Osteoblast (primary cell): ENCODE measurements at regions not wholly inside any gene's neighbourhood (a gene's known extent, or its start where the extent isn't known, plus 50 kb on each side); places are given as distances from the start of the nearest gene placed in this dataset.

Experiments used
- DNase-seq: peaks from one replicate; pipeline ENCODE4 v3.0.0; 2011; ENCODE audit warnings: low spot score, mixed read lengths; ENCODE audit not compliant: insufficient read length; ENCODE audit errors: missing footprints
- H2AFZ ChIP-seq: 2 replicates; pipeline ENCODE4 v1.6.0; 2011; ENCODE audit warnings: mild to moderate bottlenecking, low read length
- H3K27ac ChIP-seq: 2 replicates; pipeline ENCODE4 v1.5.1; 2011; ENCODE audit warnings: mild to moderate bottlenecking, low read depth, low read length, moderate library complexity
- H3K27me3 ChIP-seq: 2 replicates; pipeline ENCODE4 v1.6.0; 2012; ENCODE audit warnings: mild to moderate bottlenecking, control low read depth, inconsistent platforms, low read length, moderate library complexity; ENCODE audit not compliant: insufficient read depth
- H3K36me3 ChIP-seq: 2 replicates; pipeline ENCODE4 v1.5.1; 2011; ENCODE audit warnings: mild to moderate bottlenecking, low read length, control low read depth, moderate library complexity; ENCODE audit not compliant: insufficient read depth
- H3K4me1 ChIP-seq: 2 replicates; pipeline ENCODE4 v1.5.1; 2011; ENCODE audit warnings: mild to moderate bottlenecking, low read length, control low read depth, moderate library complexity; ENCODE audit not compliant: insufficient read depth
- H3K4me2 ChIP-seq: 2 replicates; pipeline ENCODE4 v1.6.0; 2011; ENCODE audit warnings: mild to moderate bottlenecking, low read length; ENCODE audit not compliant: insufficient read depth
- H3K4me3 ChIP-seq: fragments of 200-600 bp; sonication (generic); 3 replicates; pipeline ENCODE4 v1.5.1; 2012; ENCODE audit warnings: mild to moderate bottlenecking, low read length, inconsistent platforms; ENCODE audit not compliant: insufficient read depth
- H3K79me2 ChIP-seq: 2 replicates; pipeline ENCODE4 v1.6.0; 2012; ENCODE audit warnings: mild to moderate bottlenecking, low read length, control low read depth, inconsistent platforms; ENCODE audit not compliant: insufficient read depth
- H3K9me3 ChIP-seq: 2 replicates; pipeline ENCODE4 v1.5.1; 2011; ENCODE audit warnings: low read depth, low read length, control low read depth
- H4K20me1 ChIP-seq: 2 replicates; pipeline ENCODE4 v1.6.0; 2012; ENCODE audit warnings: mild to moderate bottlenecking, low read length, control low read depth; ENCODE audit not compliant: insufficient read depth
- CTCF ChIP-seq: IDR thresholded peaks from 2 replicates; pipeline ENCODE4 v1.5.1; 2011; ENCODE audit warnings: mild to moderate bottlenecking, low read depth, low read length, moderate library complexity; ENCODE audit errors: extremely low read depth

DNA sequence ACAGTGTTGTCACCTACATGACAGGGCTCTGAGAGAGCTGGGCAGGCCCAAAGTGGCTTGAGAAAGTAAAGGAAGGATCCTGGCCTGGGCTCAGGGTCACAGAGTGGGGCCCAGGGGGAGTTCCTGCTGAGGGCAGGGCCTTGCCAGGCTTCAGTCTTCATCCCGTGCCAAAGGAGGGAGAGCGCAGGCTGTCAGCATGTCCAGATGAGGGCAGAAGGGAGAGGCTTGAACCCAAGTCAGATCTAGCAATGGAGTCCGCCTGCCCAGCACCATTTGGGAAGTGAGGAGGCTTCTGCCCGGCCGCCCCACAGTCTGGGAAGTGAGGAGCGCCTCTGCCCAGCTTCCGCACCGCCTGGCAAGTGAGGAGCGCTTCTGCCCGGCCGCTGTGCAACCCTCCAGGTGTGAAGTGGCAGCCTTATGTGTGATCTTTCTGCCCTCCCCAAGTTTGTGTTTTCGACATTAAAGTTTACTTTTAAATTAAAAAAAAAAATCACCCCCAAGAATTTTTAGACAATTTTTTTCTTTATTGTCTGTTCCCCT lies 303.6 kb upstream of the PROK2 start:
- no peak for DNase-seq
- H3K9me3 ChIP-seq = no peaks in the 10 kb centered on the region
- no peak overlapping the region for H2AFZ ChIP-seq
- H4K20me1 ChIP-seq = no peaks in the 10 kb centered on the region
- H3K4me1 ChIP-seq = no peaks in the 10 kb centered on the region
- H3K79me2 ChIP-seq = no peaks in the 10 kb centered on the region
- H3K27me3 ChIP-seq = no peaks in the 10 kb centered on the region
- no peak overlapping the region for H3K27ac ChIP-seq
- H3K4me3 ChIP-seq = no peak overlapping the region
- H3K36me3 ChIP-seq = no peaks in the 10 kb centered on the region
- TF ChIP-seq CTCF = no peak
- H3K4me2 ChIP-seq = no peak overlapping the region

DNA sequence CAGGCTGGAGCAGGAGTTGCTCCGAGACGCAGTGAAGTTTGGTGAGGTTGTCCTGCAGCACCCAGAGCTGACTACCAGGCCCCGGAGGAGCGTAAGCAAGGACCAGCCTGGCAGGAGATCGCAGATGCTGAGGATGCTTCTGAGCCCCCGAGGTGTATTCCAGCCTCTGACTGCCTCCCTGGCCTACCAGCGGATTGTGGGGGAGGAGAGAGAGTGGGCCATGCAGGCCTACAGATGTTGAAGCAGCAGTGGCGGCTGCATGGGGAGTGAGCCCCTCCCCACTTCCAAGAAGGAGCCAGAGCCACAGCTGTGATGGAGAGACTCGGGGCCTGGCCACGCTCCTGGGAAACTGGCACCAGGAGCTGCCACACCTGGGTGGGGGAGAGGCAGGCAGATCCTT lies 302.5 kb upstream of the PROK2 start:
- Histone ChIP-seq H3K9me3 (no peaks in the 10 kb centered on the region), H3K4me1 (peaks cover 1% of the 10 kb centered on the region), H3K4me3 (no peak overlapping the region), H3K79me2 (no peaks in the 10 kb centered on the region), H2AFZ (no peak overlapping the region), H3K4me2 (no peak overlapping the region), H3K27ac (no peak overlapping the region), H3K36me3 (no peaks in the 10 kb centered on the region), H4K20me1 (no peaks in the 10 kb centered on the region), H3K27me3 (no peaks in the 10 kb centered on the region)
- TF ChIP-seq CTCF = no peak
- DNase-seq = no peak

- no peak overlapping the region for H3K4me3 ChIP-seq
- no peak overlapping the region for H3K4me2 ChIP-seq
- DNase-seq = no peak
Observed at GRCh38 chr3:72086743-72087087, 301.8 kb upstream of the PROK2 start.

More at GRCh38 chr3:72086743-72087087, 301.8 kb upstream of the PROK2 start:
- Histone ChIP-seq H3K36me3 (no peaks in the 10 kb centered on the region), H4K20me1 (no peaks in the 10 kb centered on the region), H3K4me1 (peaks cover 6% of the 10 kb centered on the region), H3K79me2 (no peaks in the 10 kb centered on the region), H3K27me3 (no peaks in the 10 kb centered on the region), H3K27ac (no peak overlapping the region), H2AFZ (no peak overlapping the region), H3K9me3 (no peaks in the 10 kb centered on the region)
- no peak for TF ChIP-seq CTCF
